MCF 10A (cell line): ENCODE measurements at regions not wholly inside any gene's neighbourhood (a gene's known extent, or its start where the extent isn't known, plus 50 kb on each side); places are given as distances from the start of the nearest gene placed in this dataset.
A peak's percentile ranks its signal among the peaks of the same experiment; 100 is the strongest.
"Not testable (repeated sequence)": the region's sequence is repeated elsewhere in the genome, so short reads cannot be mapped to it uniquely, and the experiment has no call there.

Experiments
- BruUV-seq: library from RNA; stranded (reverse); fragments of 400-500 nt; replicated peaks from 2 replicates; lab custom pipeline; 2021; lab: Mats Ljungman, UMichigan
- CTCF ChIA-PET: fragments of 300-600 bp; sonication (Branson Sonifier 250); formaldehyde crosslinking; extraction: SDS; loops from one replicate; lab custom pipeline; 2021; ENCODE audit warnings: antibody characterized with exemption, inconsistent platforms; lab: Yijun Ruan, JAX
- POLR2A ChIA-PET: fragments of 300-600, 350-650 bp; sonication (Branson Sonifier 250); formaldehyde crosslinking; extraction: SDS; loops from one replicate; lab custom pipeline; 2020; ENCODE audit warnings: antibody characterized with exemption, inconsistent platforms; lab: Yijun Ruan, JAX
- DNase-seq: peaks from one replicate; pipeline ENCODE4 v3.0.0-alpha.2; 2018; ENCODE audit not compliant: unreplicated experiment
- H3K27ac Mint-ChIP-seq: one replicate; pipeline ENCODE4 v1.8.0; 2022; ENCODE audit warnings: mild to moderate bottlenecking, low read depth, mixed read lengths; ENCODE audit not compliant: unreplicated experiment
- H3K27me3 Mint-ChIP-seq: one replicate; pipeline ENCODE4 v1.8.0; 2022; ENCODE audit warnings: mixed read lengths; ENCODE audit not compliant: insufficient read depth, unreplicated experiment
- H3K36me3 Mint-ChIP-seq: one replicate; pipeline ENCODE4 v1.8.0; 2022; ENCODE audit warnings: mild to moderate bottlenecking, moderate library complexity, mixed read lengths; ENCODE audit not compliant: insufficient read depth, unreplicated experiment
- H3K4me1 Mint-ChIP-seq: one replicate; pipeline ENCODE4 v1.8.0; 2022; ENCODE audit warnings: mixed read lengths; ENCODE audit not compliant: insufficient read depth, unreplicated experiment
- H3K4me3 Mint-ChIP-seq: one replicate; pipeline ENCODE4 v1.8.0; 2022; ENCODE audit warnings: mild to moderate bottlenecking, moderate library complexity, mixed read lengths; ENCODE audit not compliant: unreplicated experiment
- H3K9me3 Mint-ChIP-seq: one replicate; pipeline ENCODE4 v1.8.0; 2022; ENCODE audit warnings: mixed read lengths; ENCODE audit not compliant: unreplicated experiment
- intact Hi-C: fragments of 100-400 bp; cut with micrococcal nuclease; formaldehyde crosslinking; loops from 2 replicates; pipeline ENCODE4 v1.14.1; 2022
- TF ChIP-seq, protein P1 (sequence below): fragments of 200-600 bp; IDR thresholded peaks from one replicate; pipeline ENCODE4 v1.8.0; 2022; ENCODE audit warnings: antibody characterized with exemption, mild to moderate bottlenecking; ENCODE audit not compliant: unreplicated experiment

DNA sequence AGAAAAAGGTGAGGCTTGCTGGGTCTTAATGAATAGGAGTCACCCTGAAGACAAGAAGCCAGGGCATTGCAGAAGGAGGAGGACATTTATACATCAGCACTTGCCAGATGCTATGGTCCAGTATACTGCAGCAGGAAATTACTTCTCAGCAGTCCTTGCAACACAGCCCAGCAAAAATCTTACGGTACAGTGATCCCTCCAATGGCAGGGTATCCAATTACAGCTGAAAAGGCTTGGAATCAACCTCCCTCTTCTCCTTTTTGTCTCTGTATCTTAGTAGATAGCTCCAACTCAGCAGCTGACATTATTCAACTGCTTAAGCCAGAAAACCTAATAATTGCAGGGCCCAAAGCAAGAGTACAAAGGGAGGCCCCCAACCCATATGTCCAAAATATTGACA is 128.3 kb upstream of the COBL start:
- no peak for DNase-seq
- ChIA-PET CTCF (no interaction called here), POLR2A (no interaction called here)
- Mint-ChIP-seq H3K36me3 (no peaks in the 10 kb centered on the region), H3K27ac (no peak overlapping the region), H3K27me3 (peaks cover 20% of the 10 kb centered on the region), H3K4me1 (no peaks in the 10 kb centered on the region), H3K9me3 (peaks cover 13% of the 10 kb centered on the region), H3K4me3 (no peak overlapping the region)
- no TSS peak for BruUV-seq
- intact Hi-C loops, result no loop called here
- TF ChIP-seq, protein P1, sequence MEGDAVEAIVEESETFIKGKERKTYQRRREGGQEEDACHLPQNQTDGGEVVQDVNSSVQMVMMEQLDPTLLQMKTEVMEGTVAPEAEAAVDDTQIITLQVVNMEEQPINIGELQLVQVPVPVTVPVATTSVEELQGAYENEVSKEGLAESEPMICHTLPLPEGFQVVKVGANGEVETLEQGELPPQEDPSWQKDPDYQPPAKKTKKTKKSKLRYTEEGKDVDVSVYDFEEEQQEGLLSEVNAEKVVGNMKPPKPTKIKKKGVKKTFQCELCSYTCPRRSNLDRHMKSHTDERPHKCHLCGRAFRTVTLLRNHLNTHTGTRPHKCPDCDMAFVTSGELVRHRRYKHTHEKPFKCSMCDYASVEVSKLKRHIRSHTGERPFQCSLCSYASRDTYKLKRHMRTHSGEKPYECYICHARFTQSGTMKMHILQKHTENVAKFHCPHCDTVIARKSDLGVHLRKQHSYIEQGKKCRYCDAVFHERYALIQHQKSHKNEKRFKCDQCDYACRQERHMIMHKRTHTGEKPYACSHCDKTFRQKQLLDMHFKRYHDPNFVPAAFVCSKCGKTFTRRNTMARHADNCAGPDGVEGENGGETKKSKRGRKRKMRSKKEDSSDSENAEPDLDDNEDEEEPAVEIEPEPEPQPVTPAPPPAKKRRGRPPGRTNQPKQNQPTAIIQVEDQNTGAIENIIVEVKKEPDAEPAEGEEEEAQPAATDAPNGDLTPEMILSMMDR, result no peak

DNA sequence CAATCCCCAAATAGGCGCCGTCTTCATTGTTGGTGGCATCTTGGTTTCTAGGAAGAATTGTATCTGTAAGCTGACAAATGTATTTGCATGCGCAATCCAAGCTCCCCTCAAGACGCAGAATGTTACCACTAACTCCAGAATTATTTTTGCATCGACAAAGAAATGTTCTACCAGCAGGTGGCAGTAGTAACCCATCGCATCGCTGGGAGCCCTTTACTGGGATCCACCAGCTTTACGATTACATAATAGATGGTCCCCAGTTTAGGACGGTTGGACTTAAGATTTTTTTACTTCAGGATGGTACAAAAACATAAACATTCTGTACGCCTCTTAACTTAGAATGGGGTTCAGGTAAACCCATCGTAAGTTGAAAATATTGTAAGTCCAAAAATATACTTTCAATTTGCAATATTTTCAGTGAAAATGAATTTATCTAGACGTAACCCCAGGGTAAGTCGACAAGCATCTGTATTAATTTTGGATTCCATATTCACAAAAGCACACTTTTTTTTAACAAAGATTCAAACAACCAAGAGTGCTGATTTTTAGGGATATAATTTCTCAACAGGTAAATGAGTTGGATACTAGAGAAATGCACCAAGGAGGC is 114.0 kb upstream of the COBL start:
- Mint-ChIP-seq H3K4me1 (no peaks in the 10 kb centered on the region), H3K27ac (no peak overlapping the region), H3K4me3 (no peak overlapping the region), H3K36me3 (no peaks in the 10 kb centered on the region), H3K27me3 (peaks cover 83% of the 10 kb centered on the region), H3K9me3 (no peaks in the 10 kb centered on the region)
- TF ChIP-seq, protein P1, result peak; percentile 84
- BruUV-seq, result no TSS peak
- CTCF ChIA-PET, result interaction anchor here (0.6 to 2.5 kb wide), 29 partner anchors 9 to 1632 kb away, joined by 3 to 9 read pairs (median 4); no protein-coding TSS in a partner anchor
- POLR2A ChIA-PET, result no interaction called here
- peak; percentile 67 for DNase-seq
- intact Hi-C loops, result loop anchor here (2.0 kb wide), 1 partner anchor 1488 kb away; no protein-coding TSS in a partner anchor

DNA sequence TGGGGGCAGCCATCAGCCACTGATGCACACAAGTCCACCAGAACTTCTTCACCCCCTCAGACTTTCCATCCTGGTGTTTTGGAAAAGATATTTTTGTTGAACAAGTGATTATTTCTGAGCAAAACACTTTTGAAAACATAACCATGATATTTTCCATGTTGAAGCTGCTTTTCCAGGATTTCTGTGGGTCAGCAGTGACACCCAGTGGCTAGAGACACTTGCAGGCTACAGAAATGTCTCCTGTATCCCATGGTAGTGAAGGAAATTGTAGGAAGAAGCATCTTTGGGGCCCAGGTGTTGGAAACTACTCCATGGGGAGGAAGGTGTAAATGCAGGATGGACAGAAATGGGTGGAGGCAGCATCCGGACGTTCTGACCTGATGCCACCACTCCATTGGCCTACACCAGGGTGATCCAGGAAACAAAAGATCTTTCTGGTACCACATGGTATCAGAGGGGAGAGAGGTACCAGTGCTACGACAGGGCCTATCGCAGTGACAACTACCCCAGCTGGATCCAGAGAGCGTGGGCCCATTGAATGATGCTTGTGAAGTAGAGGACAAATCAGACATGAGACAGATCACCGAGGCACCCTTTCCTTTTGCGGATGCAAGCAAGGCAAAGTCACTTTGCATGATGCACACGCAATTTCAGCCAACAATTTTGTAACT is 111.7 kb upstream of the COBL start:
- BruUV-seq, result no TSS peak
- no peaks in the 10 kb centered on the region for H3K4me1 Mint-ChIP-seq
- peak; percentile 25 for DNase-seq

DNA sequence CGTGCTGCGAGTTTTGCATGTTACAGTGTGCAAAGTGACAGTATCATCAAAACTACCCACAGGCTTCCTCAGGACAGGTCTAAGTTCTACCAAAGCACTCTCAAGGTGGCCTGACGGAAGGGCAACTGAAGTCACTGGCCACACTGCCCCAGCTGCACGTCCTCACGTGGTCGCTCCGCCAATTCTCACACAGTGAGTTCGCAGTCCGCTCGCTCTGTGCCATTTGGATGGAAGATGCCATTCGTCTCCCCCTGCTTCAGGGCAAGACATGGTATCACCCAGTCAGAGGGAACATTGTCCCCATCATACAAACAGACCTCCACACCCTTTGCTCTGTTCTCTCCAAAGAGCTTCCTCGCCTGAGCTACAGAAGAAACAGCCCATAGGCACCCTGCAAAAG is 109.6 kb upstream of the COBL start:
- POLR2A ChIA-PET, result no interaction called here
- no peak overlapping the region for H3K27ac Mint-ChIP-seq
- H3K27me3 Mint-ChIP-seq, result peaks cover 66% of the 10 kb centered on the region
- no TSS peak for BruUV-seq
- TF ChIP-seq, protein P1, result no peak
- H3K4me3 Mint-ChIP-seq, result no peak overlapping the region
- H3K36me3 Mint-ChIP-seq, result no peaks in the 10 kb centered on the region
- H3K4me1 Mint-ChIP-seq, result no peaks in the 10 kb centered on the region
- intact Hi-C loops, result loop anchor here (10.0 kb wide), 1 partner anchor 61 kb away; no protein-coding TSS in a partner anchor
- H3K9me3 Mint-ChIP-seq, result no peaks in the 10 kb centered on the region
- CTCF ChIA-PET, result interaction anchor here (0.7 kb wide), 1 partner anchor 1800 kb away, joined by 3 read pairs; no protein-coding TSS in a partner anchor
- DNase-seq, result no peak

More for the DNA sequence above, 111.7 kb upstream of the COBL start:
- Mint-ChIP-seq H3K9me3 (no peaks in the 10 kb centered on the region), H3K4me3 (no peak overlapping the region), H3K27me3 (peaks cover 62% of the 10 kb centered on the region), H3K36me3 (no peaks in the 10 kb centered on the region), H3K27ac (no peak overlapping the region)
- CTCF ChIA-PET, result interaction anchor here (0.6 to 2.5 kb wide), 6 partner anchors 11 to 1436 kb away, joined by 3 to 10 read pairs (median 4); no protein-coding TSS in a partner anchor
- intact Hi-C loops, result loop anchor here (10.0 kb wide), 1 partner anchor 64 kb away; no protein-coding TSS in a partner anchor
- POLR2A ChIA-PET, result interaction anchor here (0.7 kb wide), 1 partner anchor 55 kb away, joined by 3 read pairs; no protein-coding TSS in a partner anchor
- TF ChIP-seq, protein P1, result peak; percentile 39

DNA sequence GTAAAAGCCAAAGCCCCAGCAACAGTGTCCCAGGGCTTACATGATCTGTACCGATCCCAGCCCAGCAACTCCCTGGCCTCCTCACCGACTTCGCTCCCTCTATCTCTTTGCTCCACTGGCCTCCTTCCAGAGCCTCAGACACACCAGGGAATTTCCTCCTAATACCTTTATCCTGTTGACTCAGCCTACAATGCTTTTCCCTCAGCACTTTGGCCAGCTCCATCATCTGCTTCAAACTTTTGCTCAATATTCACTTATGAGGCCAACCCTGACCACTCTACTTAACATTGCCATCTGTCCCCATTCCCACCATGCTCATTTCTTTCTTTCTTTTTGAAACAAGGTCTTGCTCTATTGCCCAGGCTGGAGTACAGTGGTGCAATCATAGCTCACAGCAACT is 93.3 kb upstream of the COBL start:
- POLR2A ChIA-PET, result interaction anchor here (0.6 kb wide), 1 partner anchor 1145 kb away, joined by 3 read pairs; no protein-coding TSS in a partner anchor
- H3K9me3 Mint-ChIP-seq, intact Hi-C loops, BruUV-seq, H3K27ac Mint-ChIP-seq, DNase-seq, H3K4me1 Mint-ChIP-seq, H3K36me3 Mint-ChIP-seq, CTCF ChIA-PET, H3K4me3 Mint-ChIP-seq: not testable (repeated sequence)
- H3K27me3 Mint-ChIP-seq, result peaks cover 33% of the 10 kb centered on the region

DNA sequence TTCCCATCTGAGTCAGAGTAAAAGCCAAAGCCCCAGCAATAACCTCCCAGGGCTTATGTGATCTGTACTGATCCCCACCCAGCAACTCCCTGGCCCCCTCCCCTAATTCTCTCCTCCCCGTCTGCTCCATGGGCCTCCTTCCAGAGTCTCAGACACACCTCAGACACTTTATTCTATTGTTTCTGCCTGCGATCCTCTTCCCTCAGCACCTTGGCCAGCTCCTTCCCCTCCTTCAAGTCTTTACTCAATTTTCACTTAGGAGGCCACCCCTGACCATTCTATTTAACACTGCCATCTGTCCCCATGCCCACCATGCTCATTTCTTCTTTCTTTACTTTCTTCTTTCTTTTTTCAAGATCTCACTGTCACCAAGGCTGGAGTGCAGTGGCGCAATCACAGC is 81.0 kb upstream of the COBL start:
- H3K4me3 Mint-ChIP-seq, BruUV-seq, CTCF ChIA-PET, intact Hi-C loops, H3K27me3 Mint-ChIP-seq, H3K27ac Mint-ChIP-seq, DNase-seq, H3K4me1 Mint-ChIP-seq, H3K36me3 Mint-ChIP-seq, H3K9me3 Mint-ChIP-seq: not testable (repeated sequence)
- POLR2A ChIA-PET, result interaction anchor here (0.6 kb wide), 1 partner anchor 862 kb away, joined by 3 read pairs; no protein-coding TSS in a partner anchor
